H1 (cell line): ENCODE measurements at regions not wholly inside any gene's neighbourhood (a gene's known extent, or its start where the extent isn't known, plus 50 kb on each side); places are given as distances from the start of the nearest gene placed in this dataset.

Experiments used
- CTCF ChIA-PET: fragments of 300-600 bp; sonication (Branson Sonifier 250); formaldehyde crosslinking; loops from one replicate; lab custom pipeline; 2021; ENCODE audit not compliant: partially characterized antibody; lab: Charles Lee
- POLR2A ChIA-PET: fragments of 300-600 bp; sonication (Branson Sonifier 250); formaldehyde crosslinking; loops from one replicate; lab custom pipeline; 2021; ENCODE audit warnings: inconsistent platforms; ENCODE audit not compliant: partially characterized antibody; lab: Charles Lee
- DNase-seq, 2 experiments: peaks; one replicate each; pipeline versions ENCODE4 v3.0.0 to v3.0.0-alpha.2; 2010 to 2022; ENCODE audit warnings: low spot score in 2 of 2, low read depth in 1 of 2, mixed read lengths in 1 of 2
- FAIRE-seq: peaks from 2 replicates; lab custom pipeline; 2011; peaks lifted over from hg19 to GRCh38; lab: Jason Lieb, UNC
- H2AFZ ChIP-seq: 2 replicates; pipeline ENCODE4 v1.8.1; 2012; ENCODE audit warnings: low read length, inconsistent platforms
- H2AK5ac ChIP-seq: 2 replicates; pipeline ENCODE4 v1.6.1; 2013; ENCODE audit warnings: low read depth, low read length
- H2BK120ac ChIP-seq: replicated peaks from 2 replicates; pipeline ENCODE3; 2013; ENCODE audit warnings: low read depth, low read length, inconsistent platforms
- H2BK12ac ChIP-seq: 2 replicates; pipeline ENCODE4 v1.6.1; 2013; ENCODE audit warnings: low read depth, low read length
- H2BK15ac ChIP-seq: 2 replicates; pipeline ENCODE4 v1.6.1; 2013; ENCODE audit warnings: low read length
- H2BK20ac ChIP-seq: 2 replicates; pipeline ENCODE4 v1.6.1; 2013; ENCODE audit warnings: low read length
- H2BK5ac ChIP-seq: 2 replicates; pipeline ENCODE4 v1.6.1; 2013; ENCODE audit warnings: low read depth, low read length
- H3K14ac ChIP-seq: 2 replicates; pipeline ENCODE4 v1.6.1; 2013; ENCODE audit warnings: inconsistent platforms; ENCODE audit not compliant: insufficient read length
- H3K18ac ChIP-seq: 2 replicates; pipeline ENCODE4 v1.6.1; 2013; ENCODE audit warnings: low read length; ENCODE audit errors: extremely low read depth
- H3K23ac ChIP-seq: 2 replicates; pipeline ENCODE4 v1.6.1; 2013; ENCODE audit warnings: inconsistent platforms; ENCODE audit not compliant: insufficient read length
- H3K23me2 ChIP-seq: 2 replicates; pipeline ENCODE4 v1.6.1; 2013; ENCODE audit warnings: low read depth, low read length
- H3K27ac ChIP-seq: 2 replicates; pipeline ENCODE4 v1.6.1; 2011; ENCODE audit warnings: low read depth, low read length, inconsistent platforms
- H3K27me3 ChIP-seq, 4 experiments: replicated peaks in 1 of 4; 1 replicate in 1 of 4; 2 replicates in 3 of 4; pipeline versions ENCODE4 v1.6.1 to v1.8.1; 2011 to 2013; ENCODE audit warnings: low read length in 3 of 4, mild to moderate bottlenecking in 3 of 4, inconsistent platforms in 2 of 4, mixed read lengths in 2 of 4, moderate library complexity in 1 of 4; ENCODE audit not compliant: control insufficient read depth in 3 of 4, insufficient read depth in 3 of 4; ENCODE audit errors: extremely low read depth in 1 of 4
- H3K36me3 ChIP-seq, 4 experiments: 2 replicates each; pipeline versions ENCODE4 v1.6.1 to v1.8.1; 2011 to 2013; ENCODE audit warnings: mild to moderate bottlenecking in 4 of 4, low read length in 3 of 4, moderate library complexity in 2 of 4, control low read depth in 1 of 4, inconsistent platforms in 1 of 4; ENCODE audit not compliant: insufficient read depth in 4 of 4, control insufficient read depth in 2 of 4
- H3K4ac ChIP-seq: replicated peaks from 2 replicates; pipeline ENCODE3; 2013; ENCODE audit warnings: low read length, low read depth, mixed read lengths, inconsistent platforms; ENCODE audit not compliant: insufficient read length
- H3K4me1 ChIP-seq, 4 experiments: replicated peaks in 1 of 4; 1 replicate in 1 of 4; 2 replicates in 3 of 4; pipeline versions ENCODE4 v1.6.1 to v1.8.1; 2011 to 2013; ENCODE audit warnings: low read length in 3 of 4, inconsistent platforms in 2 of 4, mixed read lengths in 1 of 4; ENCODE audit not compliant: insufficient read depth in 4 of 4, control insufficient read depth in 3 of 4
- H3K4me2 ChIP-seq, 2 experiments: 2 replicates each; pipeline versions ENCODE4 v1.6.1 to v1.8.1; 2011 to 2013; ENCODE audit warnings: low read depth in 2 of 2, low read length in 2 of 2, control low read depth in 1 of 2, inconsistent platforms in 1 of 2, mild to moderate bottlenecking in 1 of 2; ENCODE audit not compliant: insufficient read depth in 1 of 2
- H3K4me3 ChIP-seq, 4 experiments: fragments of 200-600, 300-600 bp in 1 of 4; sonication (generic), shearing (Covaris generic), sonication (Bioruptor Twin) in 1 of 4; 2 replicates each; pipeline versions ENCODE4 v1.5.1 to v1.8.1; 2011 to 2016; ENCODE audit warnings: low read length in 4 of 4, low read depth in 3 of 4, control low read depth in 2 of 4, inconsistent platforms in 2 of 4, mild to moderate bottlenecking in 2 of 4, mixed read lengths in 1 of 4, moderate library complexity in 1 of 4; ENCODE audit not compliant: insufficient read depth in 2 of 4; ENCODE audit errors: extremely low read depth in 1 of 4
- H3K56ac ChIP-seq: replicated peaks from 2 replicates; pipeline ENCODE3; 2013; ENCODE audit warnings: low read depth, mild to moderate bottlenecking, mixed read lengths, low read length, inconsistent platforms; ENCODE audit not compliant: insufficient read length
- H3K79me1 ChIP-seq: 2 replicates; pipeline ENCODE4 v1.6.1; 2013; ENCODE audit warnings: low read depth, low read length, control low read depth
- H3K79me2 ChIP-seq, 2 experiments: 2 replicates each; pipeline versions ENCODE4 v1.6.1 to v1.8.1; 2012 to 2013; ENCODE audit warnings: low read length in 2 of 2, mild to moderate bottlenecking in 2 of 2, inconsistent platforms in 1 of 2; ENCODE audit not compliant: insufficient read depth in 2 of 2, control insufficient read depth in 1 of 2
- H3K9ac ChIP-seq, 4 experiments: replicated peaks in 1 of 4; 1 replicate in 1 of 4; 2 replicates in 3 of 4; pipeline versions ENCODE4 v1.6.1 to v1.8.1; 2011 to 2013; ENCODE audit warnings: low read depth in 3 of 4, low read length in 3 of 4, control low read depth in 2 of 4, mild to moderate bottlenecking in 2 of 4, moderate library complexity in 2 of 4, inconsistent platforms in 1 of 4; ENCODE audit errors: extremely low read depth in 1 of 4
- H3K9me3 ChIP-seq, 2 experiments: 2 replicates each; pipeline versions ENCODE4 v1.6.1 to v1.8.1; 2012 to 2013; ENCODE audit warnings: mild to moderate bottlenecking in 2 of 2, moderate library complexity in 2 of 2, control low read depth in 1 of 2, inconsistent platforms in 1 of 2, low read depth in 1 of 2, low read length in 1 of 2, mixed read lengths in 1 of 2; ENCODE audit not compliant: insufficient read depth in 2 of 2
- H4K20me1 ChIP-seq, 2 experiments: replicated peaks in 1 of 2; 2 replicates each; pipeline versions ENCODE3 to v1.8.1; 2011 to 2013; ENCODE audit warnings: inconsistent platforms in 2 of 2, low read length in 2 of 2, mild to moderate bottlenecking in 1 of 2; ENCODE audit not compliant: insufficient read depth in 2 of 2, control insufficient read depth in 1 of 2
- H4K5ac ChIP-seq: 2 replicates; pipeline ENCODE4 v1.6.1; 2013; ENCODE audit warnings: low read length, low read depth, mixed read lengths, inconsistent platforms; ENCODE audit not compliant: insufficient read length
- H4K8ac ChIP-seq: 2 replicates; pipeline ENCODE4 v1.8.0; 2013; ENCODE audit warnings: mild to moderate bottlenecking, moderate library complexity, low read length, inconsistent platforms; ENCODE audit not compliant: insufficient read depth; ENCODE audit errors: extremely low read depth
- H4K91ac ChIP-seq: replicated peaks from 2 replicates; pipeline ENCODE3; 2013; ENCODE audit warnings: low read length, mixed read lengths, inconsistent platforms; ENCODE audit not compliant: insufficient read length
- BCL11A ChIP-seq, 2 experiments: IDR thresholded peaks; one replicate each; pipeline ENCODE4 v1.6.1; 2011; ENCODE audit warnings: low read depth in 2 of 2, low read length in 2 of 2, mild to moderate bottlenecking in 2 of 2
- GABPA ChIP-seq: IDR thresholded peaks from 2 replicates; pipeline ENCODE4 v1.6.1; 2011; ENCODE audit warnings: mild to moderate bottlenecking, low read length, moderate library complexity, borderline replicate concordance; ENCODE audit not compliant: insufficient read depth
- JUN ChIP-seq: IDR thresholded peaks from 2 replicates; pipeline ENCODE4 v1.6.1; 2011; ENCODE audit warnings: low read depth, mild to moderate bottlenecking, improper control_type of control experiment, low read length
- POLR2AphosphoS5 ChIP-seq: IDR thresholded peaks from 2 replicates; pipeline ENCODE4 v1.6.1; 2011; ENCODE audit warnings: low read depth, low read length
- RXRA ChIP-seq: IDR thresholded peaks from 2 replicates; pipeline ENCODE4 v1.6.1; 2011; ENCODE audit warnings: low read depth, mild to moderate bottlenecking, low read length, moderate library complexity; ENCODE audit not compliant: insufficient read depth
- SP4 ChIP-seq: IDR thresholded peaks from 2 replicates; pipeline ENCODE4 v1.6.1; 2012; ENCODE audit warnings: low read length, inconsistent platforms
- WGBS, 2 experiments: shearing (Covaris generic) in 1 of 2; methylation state at CpG; one replicate each; pipeline versions ENCODE4 v1.1.6 to v1.1.7; 2013 to 2015; ENCODE audit warnings: low lambda C conversion rate in 2 of 2, mixed read lengths in 2 of 2, inconsistent platforms in 1 of 2, low coverage in 1 of 2, missing lambda C conversion rate in 1 of 2; ENCODE audit not compliant: insufficient replicate concordance in 2 of 2, insufficient coverage in 1 of 2, insufficient read length in 1 of 2; ENCODE audit errors: extremely low coverage in 1 of 2, missing lambda C conversion rate in 1 of 2; 5-methylcytosine and 5-hydroxymethylcytosine counted together
- TF ChIP-seq, protein P1 (sequence below): IDR thresholded peaks from 2 replicates; pipeline ENCODE4 v1.6.1; 2012; ENCODE audit warnings: inconsistent platforms

DNA sequence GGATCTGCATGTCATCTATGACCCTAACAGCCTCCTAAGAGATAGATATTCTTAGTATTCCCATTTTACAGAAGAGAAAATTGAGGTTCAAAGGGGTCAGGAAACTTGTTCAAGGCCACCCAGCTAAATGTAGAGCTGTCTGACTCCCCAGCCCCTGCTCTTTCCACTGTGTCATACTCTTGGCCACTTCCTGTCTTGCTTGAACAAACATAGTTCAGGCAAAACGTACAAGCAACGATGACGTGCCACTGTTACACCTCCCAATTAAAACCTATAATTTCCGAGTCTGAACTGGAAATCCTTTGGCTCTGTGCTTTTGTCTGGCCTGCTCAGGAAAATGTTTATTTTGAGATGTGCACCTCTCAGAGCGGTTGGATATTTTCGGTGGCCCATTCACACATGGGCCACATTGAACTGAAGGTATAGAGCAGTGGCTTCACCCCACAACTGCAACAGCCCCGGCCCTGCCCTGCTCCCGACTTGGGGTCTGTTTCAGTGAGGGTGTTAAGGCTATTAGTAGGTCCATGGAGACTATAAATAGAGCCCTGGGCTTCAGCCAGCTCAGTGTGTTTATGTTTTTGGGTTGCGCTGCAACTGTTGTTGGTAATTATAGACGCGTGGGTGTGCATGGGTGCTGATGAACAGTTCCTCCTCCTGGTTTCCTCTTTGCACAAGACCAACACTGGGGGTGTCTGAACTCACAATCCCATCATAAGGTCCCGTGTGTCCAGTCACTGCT is 172.3 kb upstream of the ADO start:
- no peaks in the 10 kb centered on the region for H4K20me1 ChIP-seq
- CTCF ChIA-PET: no interaction called here
- no peak for DNase-seq

More for the DNA sequence above, 172.3 kb upstream of the ADO start:
- Histone ChIP-seq H2BK12ac (no peak overlapping the region), H3K27me3 (no peaks in the 10 kb centered on the region), H3K4me1 (peaks cover 0 to 5% (median 0%) of the 10 kb centered on the region in 4 experiments; a peak in 2 of 7 replicates), H2BK15ac (no peak overlapping the region), H3K56ac (no peak overlapping the region), H3K9me3 (no peaks in the 10 kb centered on the region), H3K36me3 (no peaks in the 10 kb centered on the region), H2BK5ac (no peak overlapping the region), H3K4me2 (no peak overlapping the region), H2AK5ac (no peak overlapping the region), H3K4ac (no peak overlapping the region), H2AFZ (no peak overlapping the region), H4K91ac (no peak overlapping the region), H2BK20ac (no peak overlapping the region), H2BK120ac (no peak overlapping the region), H3K9ac (no peak overlapping the region), H3K23ac (no peak overlapping the region), H3K79me2 (no peaks in the 10 kb centered on the region), H3K27ac (no peak overlapping the region), H3K23me2 (no peaks in the 10 kb centered on the region), H3K4me3 (no peak overlapping the region), H4K5ac (no peak overlapping the region), H4K8ac (no peak overlapping the region), H3K79me1 (no peaks in the 10 kb centered on the region), H3K14ac (no peak overlapping the region), H3K18ac (no peak overlapping the region)
- POLR2A ChIA-PET: interaction anchor here (0.6 kb wide), 1 partner anchor 499 kb away, joined by 3 read pairs; no protein-coding TSS in a partner anchor
- TF ChIP-seq, protein P1, sequence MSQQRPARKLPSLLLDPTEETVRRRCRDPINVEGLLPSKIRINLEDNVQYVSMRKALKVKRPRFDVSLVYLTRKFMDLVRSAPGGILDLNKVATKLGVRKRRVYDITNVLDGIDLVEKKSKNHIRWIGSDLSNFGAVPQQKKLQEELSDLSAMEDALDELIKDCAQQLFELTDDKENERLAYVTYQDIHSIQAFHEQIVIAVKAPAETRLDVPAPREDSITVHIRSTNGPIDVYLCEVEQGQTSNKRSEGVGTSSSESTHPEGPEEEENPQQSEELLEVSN: no peak
- TF ChIP-seq SP4 (no peak), BCL11A (IDR thresholded peaks at IDR 0.05; ENCODE audit: low read depth in 2 of 2, low read length in 2 of 2) (no peak), RXRA (no peak), POLR2AphosphoS5 (no peak), JUN (no peak), GABPA (no peak)
- 93% methylated on average over 12 of the region's 12 CpGs; no CpG with 5 or more reads in 1 of the 2 experiments for WGBS, 2 experiments
- FAIRE-seq: no peak
